RPMI7951 (cell line): ENCODE measurements at regions not wholly inside any gene's neighbourhood (a gene's known extent, or its start where the extent isn't known, plus 50 kb on each side); places are given as distances from the start of the nearest gene placed in this dataset.
A peak's percentile ranks its signal among the peaks of the same experiment; 100 is the strongest.
"Not testable (repeated sequence)": the region's sequence is repeated elsewhere in the genome, so short reads cannot be mapped to it uniquely, and the experiment has no call there.

ENCODE experiments used
- DNase-seq: peaks from one replicate; pipeline ENCODE4 v3.0.0-alpha.2; 2012; ENCODE audit warnings: low read depth

DNA sequence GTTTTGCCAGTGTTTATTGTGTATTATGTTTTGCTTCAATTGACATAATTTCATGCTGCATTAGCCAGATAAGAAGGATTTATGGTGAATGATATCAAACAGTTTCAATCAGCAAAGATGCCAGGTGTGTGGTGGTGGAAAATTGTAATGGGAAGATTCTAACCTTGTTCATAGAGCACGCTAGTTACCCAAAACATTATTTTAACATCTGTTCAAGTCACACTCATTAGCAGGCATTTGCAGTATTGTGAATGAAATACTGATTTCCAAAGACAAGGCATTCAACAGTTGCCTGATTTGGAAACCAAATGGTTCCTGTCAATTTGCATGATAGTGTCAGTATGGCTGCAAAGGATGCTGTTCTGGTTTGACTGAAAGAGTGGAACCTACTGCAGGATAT lies 129.7 kb downstream of the EPC1 start:
- no peak for DNase-seq

DNA sequence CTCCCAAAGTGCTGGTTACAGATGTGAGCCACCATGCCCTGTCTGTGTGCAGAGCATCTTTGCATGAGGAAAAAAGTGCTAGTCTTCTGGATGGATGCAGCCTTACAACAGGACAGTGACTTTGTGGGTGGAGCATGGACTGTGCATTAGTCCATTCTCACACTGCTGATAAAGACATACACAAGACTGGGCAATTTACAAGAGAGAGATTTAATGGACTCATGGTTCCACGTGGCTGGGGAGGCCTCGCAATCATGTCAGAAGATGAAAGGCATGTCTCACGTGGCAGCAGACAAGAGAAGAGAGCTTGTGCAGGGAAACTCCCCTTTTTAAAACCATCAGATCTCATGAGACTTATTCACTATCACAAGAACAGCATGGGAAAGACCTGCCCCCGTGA lies 133.1 kb downstream of the EPC1 start:
- not testable (repeated sequence) for DNase-seq

DNA sequence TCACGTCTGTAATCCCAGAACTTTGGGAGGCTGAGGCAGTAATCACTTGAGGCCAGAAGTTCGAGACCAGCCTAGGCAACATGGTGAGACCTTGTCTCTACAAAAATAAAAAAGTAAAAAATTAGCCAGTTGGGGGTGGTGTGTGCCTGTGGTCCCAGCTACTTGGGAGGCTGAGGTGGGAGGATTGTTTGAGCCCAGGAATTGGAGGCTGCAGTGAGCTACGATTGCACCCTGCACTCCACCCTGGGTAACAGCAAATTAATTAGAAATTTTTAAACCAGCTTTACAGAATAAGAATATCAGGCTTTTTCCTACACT lies 136.0 kb downstream of the EPC1 start:
- no peak for DNase-seq

DNA sequence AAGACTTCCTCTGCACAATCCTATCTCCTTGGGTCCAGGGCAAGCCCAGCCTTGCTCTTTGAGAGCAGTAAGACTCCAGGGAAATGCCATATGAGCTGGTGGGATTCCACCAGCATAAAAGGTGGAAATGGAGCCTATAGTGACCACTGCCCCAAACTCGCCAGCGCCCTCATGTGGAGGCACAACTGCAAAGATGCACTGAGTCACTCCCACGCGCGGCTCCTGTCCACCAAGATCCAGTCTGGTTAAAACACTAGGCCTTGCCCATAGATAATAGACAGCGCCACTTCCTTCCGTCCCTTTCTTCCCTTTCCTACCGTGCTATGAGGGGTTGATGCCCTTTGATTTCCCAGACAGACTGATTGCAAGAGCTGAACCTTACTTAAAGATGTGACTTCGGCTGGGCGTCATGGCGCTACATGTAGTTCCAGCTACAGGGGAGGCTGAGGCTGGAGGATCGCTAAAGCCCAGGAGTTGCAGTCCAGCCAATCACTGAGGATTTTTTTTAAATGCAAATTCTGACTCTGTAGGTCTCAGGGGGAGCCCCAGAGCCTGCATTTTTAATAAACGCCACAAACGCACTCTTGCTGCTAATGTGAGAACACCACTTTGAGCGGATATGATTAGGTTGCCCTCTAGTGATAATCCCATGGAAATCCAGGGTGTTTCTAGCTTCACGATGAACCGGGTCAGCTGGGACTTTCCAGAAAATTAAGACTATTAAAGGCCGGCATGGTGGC lies 136.5 kb downstream of the EPC1 start:
- DNase-seq = peak; percentile 77

DNA sequence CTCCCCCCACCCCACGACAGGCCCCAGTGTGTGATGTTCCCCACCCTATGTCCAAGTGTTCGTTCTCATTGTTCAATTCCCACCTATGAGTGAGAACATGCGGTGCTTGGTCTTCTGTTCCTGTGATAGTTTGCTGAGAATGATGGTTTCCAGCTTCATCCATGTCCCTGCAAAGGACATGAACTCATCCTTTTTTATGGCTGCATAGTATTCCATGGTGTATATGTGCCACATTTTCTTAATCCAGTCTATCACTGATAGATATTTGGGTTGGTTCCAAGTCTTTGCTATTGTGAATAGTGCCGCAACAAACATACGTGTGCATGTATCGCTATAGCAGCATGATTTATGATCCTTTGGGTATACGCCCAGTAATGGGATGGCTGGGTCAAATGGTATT lies 139.0 kb downstream of the EPC1 start:
- DNase-seq = not testable (repeated sequence)

DNA sequence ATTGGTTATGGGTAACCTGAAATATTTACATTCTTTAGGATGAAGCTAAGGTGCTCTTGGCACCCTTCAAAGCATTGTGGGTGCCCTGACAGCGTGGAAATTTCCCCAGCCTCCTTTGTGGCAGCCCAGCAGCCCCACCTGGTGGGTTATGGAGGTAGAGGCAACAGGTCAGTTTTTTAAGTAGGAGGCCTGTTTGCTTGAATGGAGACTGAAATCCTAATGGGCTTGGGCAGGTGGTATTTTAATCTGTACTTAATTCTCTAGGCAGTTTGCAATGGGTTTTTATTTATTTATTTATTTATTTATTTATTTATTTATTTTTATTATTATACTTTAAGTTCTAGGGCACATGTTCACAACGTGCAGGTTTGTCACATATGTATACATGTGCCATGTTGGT lies 139.4 kb downstream of the EPC1 start:
- peak; percentile 52 for DNase-seq

DNA sequence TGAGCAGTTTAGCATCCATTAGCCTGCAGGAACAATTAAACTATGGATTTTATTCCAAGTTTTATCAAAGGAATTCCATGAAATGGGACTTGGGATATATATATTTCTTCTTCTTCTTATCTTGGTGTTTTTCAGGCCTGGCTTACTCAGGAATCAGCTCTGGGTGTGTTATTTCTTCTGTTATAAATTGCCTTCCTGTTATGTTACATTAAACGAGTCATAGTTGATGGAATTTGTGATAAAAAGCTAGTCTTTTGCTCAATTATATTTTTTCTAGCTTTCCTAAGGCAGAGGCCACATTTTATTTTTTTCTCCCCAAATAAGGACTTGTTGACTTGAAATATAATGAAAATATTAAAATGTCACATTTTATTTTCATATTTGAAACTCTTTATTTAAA lies 141.3 kb downstream of the EPC1 start:
- peak; percentile 24 for DNase-seq

DNA sequence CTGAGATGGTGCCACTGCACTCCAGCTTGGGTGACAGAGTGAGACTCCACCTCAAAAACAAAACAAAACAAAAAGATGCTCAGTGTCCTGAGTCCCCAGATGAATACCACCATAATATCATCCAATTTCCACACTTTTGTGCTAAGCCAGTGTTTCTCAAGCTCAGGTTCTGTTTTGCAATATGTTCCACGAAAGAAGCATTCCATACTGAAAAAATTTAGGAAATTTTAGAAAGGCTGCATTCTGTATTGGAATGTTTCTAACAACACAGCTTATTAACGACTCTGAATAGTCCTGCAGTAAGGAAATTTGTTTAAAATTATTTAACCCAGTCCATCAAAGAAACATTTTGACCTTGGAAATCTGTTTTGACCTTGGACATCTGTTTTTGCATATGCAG lies 142.4 kb downstream of the EPC1 start:
- DNase-seq = no peak

DNA sequence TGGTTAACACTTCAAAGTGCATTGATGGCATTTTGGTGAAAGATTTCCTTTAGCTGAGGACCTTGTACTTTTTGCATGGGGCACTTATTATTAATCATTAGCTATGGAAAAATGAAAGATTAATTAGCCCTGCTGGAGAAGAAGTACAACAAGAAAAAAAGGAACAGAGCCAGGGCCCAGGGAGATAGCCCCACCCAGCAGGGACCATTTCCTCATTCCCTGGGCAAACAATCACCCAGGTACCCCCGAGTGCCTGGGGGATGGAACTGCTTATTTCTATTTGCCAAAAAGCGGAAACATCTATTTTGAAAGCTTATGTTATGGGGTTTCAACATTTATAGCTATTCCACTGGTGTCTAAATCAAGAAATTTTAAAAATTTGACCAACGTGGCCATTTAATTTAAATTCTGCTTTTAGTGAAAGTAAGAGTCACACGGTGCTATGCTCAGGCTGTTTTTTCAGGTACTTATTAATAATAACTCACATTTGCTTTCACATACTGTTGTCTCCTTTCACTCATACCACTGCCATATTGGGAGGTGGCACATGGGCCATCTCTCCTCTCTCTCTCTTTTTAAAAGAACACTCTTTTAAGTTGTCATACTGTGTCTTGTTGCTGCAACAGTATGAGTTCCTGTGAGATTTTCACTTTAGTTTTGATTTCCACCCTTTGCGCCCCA lies 143.6 kb upstream of the KIF5B start:
- no peak for DNase-seq

DNA sequence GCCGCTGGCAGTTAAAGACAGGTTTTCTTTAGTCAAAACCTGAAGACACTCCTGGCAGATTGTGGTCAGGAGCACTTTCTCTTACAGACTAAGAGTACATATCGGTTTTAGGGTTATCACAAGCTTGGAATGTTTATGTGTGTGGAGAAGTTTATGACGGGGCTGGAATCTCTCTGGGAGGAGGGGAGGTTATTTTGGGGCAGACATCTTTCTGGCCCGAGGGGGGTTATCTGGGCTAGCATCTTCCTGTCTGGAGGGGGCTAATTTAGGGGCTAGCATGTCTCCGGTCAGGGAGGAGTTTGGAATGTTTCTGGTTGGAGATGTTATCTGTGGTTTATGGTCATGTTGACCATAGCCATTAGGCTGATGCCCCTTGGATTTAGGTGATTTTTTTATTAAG lies 141.2 kb upstream of the KIF5B start:
- DNase-seq = peak; percentile 83

DNA sequence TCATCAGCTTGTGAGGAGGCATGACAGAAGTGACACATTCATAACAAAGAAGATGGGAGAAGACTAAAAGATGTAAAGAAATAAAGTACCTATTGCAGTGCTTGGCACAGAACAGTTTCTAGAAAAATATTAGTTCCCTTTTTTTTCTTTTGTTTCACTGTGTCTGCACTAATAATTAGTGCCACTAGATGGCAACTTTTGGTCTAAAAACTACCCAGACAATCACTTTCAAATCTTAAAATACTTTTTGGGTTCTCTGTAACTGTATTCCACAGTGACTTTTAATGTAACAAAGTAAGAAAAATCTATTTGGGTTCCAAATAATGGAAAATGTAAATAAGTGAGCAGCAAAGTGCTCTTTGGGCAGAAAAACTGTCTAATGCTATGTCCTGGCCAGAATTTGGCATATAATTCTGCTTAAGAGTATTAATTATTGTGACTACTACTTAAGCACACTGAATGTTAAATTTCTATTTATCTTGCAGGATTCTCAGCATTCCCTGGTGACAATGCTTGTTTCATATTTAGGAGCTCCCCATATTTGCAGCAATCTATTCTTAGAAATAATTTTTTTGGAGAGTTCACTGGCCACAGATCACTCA lies 134.8 kb upstream of the KIF5B start:
- peak; percentile 50 for DNase-seq

DNA sequence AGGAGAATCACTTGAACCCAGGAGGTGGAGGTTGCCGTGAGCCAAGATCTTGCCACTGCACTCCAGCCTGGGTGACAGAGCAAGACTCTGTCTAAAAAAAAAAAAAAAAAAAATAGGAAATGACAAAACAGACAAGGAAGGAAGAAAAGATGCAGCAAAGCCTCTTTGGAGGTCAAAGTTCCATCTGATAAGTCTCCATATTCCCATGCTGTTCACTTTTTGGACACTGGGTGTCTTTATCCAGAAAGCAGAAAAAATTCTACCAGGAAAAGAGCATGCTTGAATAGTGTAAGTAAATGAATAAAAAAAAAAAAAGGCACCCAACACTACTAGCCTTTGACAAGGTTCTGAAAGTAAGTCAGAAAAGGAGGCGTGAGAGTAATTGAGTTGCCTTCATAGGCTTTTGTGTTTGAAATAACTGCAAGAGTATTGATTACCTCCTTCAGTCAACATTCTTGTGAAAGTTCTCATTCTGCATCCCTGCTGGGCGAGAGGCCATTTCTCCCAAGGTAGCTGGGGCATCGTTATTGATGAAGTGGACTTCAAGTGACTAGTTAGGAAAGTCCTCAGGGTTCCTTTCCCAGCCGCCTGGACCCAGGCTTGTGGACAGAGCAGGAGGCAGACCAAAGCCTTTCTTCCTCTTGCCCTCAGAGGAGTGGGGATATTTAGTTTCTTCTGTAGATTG lies 133.3 kb upstream of the KIF5B start:
- DNase-seq = peak; percentile 50

DNA sequence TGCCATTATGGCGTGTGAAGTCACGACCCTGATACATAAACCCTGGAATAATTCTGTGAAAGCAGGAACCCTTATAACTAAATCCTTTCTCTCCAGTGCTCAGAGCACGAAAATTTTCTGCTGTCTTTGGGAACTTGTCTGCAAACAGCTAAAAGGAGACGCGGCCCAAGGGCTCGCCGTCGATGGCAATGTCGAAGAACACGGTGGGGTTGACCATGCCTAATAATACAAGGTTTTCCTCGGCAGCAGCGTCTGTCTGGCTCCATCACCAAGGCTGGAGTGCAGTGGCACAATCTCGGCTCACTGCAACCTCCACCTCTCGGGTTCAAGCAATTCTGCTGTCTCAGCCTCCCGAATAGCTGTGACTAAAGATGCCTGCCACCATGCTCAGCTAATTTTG lies 132.4 kb upstream of the KIF5B start:
- DNase-seq = not testable (repeated sequence)

DNA sequence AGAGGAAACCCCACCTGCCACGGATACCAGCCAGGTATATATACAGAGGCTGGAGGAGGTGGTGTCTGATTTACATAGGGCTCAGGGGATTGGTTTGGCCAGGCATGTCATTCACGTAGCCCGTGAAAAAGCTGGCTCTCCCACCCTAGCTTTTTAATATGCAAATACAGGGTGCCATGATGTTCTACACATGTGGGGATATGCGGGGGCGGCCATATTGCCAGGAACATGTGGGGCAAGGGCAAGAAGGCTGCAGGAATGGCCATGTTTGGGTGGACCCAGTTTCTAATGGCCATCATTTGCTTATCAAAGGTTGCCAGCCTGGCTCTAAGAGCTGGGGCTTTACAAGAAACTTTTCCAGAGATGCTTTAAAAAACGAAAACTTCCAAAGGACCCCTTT lies 131.5 kb upstream of the KIF5B start:
- no peak for DNase-seq

DNA sequence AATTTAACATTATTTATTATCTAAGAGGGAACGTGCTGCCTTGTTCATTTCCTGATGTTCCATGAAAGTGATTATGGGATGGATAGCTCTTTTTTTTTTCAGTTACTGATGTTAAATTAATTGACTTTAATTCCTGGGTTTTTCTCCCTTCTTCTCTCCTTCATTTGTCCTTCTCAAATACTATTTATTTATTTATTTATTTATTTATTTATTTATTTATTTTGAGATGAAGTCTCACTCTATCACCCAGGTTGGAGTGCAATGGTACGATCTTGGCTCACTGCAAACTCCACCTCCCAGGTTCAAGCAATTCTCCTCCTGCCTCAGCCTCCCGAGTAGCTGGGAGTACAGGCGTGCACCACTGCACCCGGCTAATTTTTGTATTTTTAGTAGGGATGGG lies 127.4 kb upstream of the KIF5B start:
- DNase-seq = not testable (repeated sequence)

DNA sequence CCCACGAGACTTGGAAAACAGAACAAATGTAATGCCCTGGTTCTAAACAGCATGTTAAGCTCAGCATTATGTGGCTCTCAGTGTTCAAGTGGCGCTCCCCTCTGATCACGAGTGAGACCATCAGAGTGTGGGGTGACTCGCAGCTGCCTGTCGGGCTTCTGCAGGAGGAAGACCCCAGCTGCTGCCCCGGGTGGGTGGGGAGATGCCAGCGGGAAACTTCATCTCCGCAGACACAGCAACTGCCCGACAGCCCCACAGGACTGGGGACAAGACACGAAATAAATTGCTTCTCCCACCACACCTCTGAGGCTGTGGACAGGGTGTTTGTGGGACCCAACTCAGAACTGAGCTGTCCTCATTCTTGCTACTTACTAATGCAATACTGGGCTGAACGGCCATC lies 126.3 kb upstream of the KIF5B start:
- no peak for DNase-seq

DNA sequence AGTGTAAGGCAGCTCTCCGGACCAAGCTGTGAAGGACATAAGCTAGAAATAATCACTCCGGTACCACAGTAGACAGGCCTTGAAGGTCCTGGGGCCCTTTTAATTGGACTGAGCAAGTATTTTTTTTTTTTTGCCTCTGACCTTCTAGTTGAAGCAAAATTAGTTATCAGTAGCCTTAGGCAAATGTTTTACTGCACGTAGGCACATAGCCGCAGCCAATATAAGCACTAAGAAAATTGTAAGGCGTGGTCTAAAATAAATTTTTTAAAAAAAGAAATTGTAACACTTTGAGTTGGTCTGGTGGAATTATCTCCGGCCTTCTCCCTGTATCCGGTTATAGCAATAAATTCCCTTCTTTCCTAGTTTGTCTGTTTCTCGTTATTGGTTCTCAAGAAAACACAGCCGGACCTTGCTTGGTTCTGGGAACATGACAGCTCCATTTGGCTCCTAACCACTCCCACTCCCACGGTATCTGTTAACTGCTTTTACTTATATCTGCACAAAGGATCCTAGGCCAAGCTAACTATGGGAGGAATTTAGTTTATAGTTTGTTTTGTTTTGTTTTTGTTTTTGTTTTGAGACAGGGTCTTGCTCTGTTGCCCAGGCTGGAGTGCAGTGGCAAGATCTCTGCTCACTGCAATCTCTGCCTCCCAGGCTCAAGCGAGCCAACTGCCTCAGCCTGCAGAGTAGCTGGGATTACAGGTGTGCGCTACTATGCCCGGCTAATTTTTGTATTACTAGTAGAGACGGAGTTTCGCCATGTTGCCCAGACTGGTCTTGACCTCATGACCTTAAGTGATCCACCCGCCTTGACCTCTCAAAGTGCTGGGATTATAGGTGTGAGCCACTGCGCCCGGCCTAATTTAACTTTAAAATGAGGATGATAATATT lies 124.4 kb upstream of the KIF5B start:
- no peak for DNase-seq

DNA sequence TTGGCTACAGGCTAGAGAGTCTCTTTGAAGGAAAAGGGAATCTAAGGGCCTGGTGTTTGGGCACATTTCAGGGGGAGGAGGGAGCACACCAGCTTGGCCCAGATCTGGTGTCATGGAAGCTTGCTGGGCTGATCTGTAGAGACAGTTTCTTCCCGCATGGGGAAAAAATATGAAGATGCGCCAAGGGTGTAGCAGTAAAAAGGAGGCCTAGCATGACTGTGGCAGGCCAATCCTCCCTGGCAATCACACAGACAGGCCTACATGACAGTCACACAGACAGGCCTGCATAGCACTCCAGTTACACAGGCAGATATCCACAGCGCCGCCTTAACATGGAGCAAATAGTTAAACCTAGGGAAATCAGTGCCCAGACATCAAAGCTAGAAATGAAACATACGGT lies 123.6 kb upstream of the KIF5B start:
- no peak for DNase-seq

DNA sequence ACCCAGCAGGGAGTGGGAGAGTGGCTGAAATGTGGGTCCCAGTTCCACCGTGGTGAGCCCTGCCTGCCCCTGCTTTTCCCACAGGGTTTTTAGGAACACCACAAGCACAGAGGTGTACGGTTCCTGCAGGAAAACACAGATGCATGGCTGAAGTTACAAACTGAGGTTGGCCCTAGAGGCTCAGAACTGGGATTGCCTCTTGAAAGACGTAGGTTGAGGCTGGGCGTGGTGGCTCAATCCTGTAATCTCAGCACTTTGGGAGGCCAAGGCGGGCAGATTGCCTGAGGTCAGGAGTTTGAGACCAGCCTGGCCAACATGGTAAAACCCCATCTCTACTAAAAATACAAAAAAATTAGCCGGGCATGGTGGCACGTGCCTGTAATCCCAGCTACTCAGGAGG lies 121.4 kb upstream of the KIF5B start:
- not testable (repeated sequence) for DNase-seq

DNA sequence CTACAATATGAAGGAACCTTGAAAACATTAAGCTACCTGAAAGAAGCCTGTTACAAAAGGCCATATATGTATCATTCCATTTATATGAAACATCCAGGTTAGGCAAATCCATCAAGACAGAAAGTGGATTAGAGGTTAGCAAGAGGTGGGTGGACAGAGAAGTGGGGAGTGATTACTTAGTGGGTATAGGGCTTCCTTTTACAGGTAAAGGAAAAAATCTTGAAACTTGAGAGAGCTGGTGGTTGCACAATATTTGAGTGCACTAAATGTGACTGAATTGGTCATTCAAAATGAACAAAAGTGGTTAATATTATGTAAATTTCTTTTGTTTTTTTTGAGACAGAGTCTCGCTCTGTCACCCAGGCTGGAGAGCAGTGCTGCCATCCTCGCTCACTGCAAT lies 119.4 kb upstream of the KIF5B start:
- DNase-seq = no peak

DNA sequence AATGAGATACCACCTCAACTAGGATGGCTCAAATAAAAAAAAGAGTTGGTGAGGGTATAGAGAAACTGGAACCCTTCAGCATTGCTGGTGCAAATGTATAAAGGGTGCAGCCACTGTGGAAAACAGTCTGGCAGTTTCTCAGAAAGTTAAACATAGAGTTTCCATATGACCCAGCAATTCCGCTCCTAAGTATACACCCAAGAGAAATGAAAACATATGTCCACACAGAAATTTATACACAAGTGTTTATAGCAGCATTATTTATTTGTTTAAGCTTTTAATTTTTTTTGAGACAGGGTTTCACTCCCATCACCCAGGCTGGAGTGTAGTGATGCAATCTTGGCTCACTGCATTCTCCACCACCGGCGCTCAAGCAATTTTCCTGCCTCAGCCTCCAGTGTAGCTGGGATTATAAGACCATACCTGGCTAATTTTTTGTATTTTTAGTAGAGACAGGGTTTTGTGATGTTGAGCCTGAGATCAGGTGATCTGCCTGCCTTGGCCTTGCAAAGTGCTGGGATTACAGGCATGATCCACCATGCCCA lies 118.2 kb upstream of the KIF5B start:
- DNase-seq = no peak

DNA sequence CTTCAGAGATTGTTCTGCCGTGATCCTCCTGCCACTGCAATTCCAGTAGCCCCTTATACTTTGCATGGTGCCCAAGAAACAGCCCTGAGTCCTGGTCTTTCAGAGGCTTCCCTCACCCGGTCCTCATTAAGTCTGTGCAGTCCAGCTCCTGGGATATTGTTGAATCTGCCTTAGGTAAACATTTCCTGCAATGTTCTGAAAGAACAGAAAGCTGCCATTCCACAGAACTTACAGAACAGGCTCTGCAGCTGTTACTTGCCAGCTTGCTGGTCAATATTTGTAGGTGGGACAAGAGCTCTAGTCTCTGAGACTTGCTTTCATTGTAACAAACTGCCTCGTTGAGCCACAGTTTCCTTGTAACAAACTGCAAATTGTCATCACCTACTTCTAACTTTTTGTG lies 115.0 kb upstream of the KIF5B start:
- DNase-seq = no peak
